Astrocyte (in vitro differentiated cells and primary cell): ENCODE measurements at regions not wholly inside any gene's neighbourhood (a gene's known extent, or its start where the extent isn't known, plus 50 kb on each side); places are given as distances from the start of the nearest gene placed in this dataset.

Source experiments
- CTCF ChIP-seq: IDR thresholded peaks from 2 replicates; pipeline ENCODE4 v1.5.1; 2011; ENCODE audit warnings: low read depth, mild to moderate bottlenecking, inconsistent platforms, low read length, moderate library complexity; ENCODE audit not compliant: insufficient read depth
- EZH2 ChIP-seq: IDR thresholded peaks from 2 replicates; pipeline ENCODE4 v1.6.1; 2012; ENCODE audit warnings: mild to moderate bottlenecking, low read length, inconsistent platforms; ENCODE audit not compliant: insufficient read depth

- no peak for TF ChIP-seq CTCF
- TF ChIP-seq EZH2 = no peak
These were observed 61.6 kb upstream of the REG3G start for GRCh38 chr2:78963881-78964280.
